ENCODE measurements at regions not wholly inside any gene's neighbourhood (a gene's known extent, or its start where the extent isn't known, plus 50 kb on each side); places are given as distances from the start of the nearest gene placed in this dataset.
A peak's percentile ranks its signal among the peaks of the same experiment; 100 is the strongest.

DNA sequence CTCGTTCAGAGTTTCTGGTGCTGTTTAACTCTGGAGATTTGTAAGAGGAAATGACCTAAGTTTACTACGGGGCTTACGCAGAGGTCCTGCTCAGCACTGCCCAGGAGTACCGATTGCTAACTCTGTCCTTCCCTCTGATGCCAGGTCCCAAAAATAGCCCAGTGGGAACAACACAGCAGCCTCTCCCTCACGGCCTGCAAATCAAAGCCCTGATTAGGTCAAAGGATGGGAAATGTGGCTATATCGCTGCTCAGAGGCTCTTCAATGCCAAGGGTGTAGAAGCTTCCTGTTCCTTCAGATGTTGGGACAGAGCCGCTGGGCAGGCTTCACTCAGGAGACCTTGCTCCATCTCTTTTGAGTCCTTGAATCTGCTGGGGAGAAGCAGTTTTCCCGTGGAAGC lies 174.2 kb upstream of the KCNJ16 start:
- TF ChIP-seq, protein P1, sequence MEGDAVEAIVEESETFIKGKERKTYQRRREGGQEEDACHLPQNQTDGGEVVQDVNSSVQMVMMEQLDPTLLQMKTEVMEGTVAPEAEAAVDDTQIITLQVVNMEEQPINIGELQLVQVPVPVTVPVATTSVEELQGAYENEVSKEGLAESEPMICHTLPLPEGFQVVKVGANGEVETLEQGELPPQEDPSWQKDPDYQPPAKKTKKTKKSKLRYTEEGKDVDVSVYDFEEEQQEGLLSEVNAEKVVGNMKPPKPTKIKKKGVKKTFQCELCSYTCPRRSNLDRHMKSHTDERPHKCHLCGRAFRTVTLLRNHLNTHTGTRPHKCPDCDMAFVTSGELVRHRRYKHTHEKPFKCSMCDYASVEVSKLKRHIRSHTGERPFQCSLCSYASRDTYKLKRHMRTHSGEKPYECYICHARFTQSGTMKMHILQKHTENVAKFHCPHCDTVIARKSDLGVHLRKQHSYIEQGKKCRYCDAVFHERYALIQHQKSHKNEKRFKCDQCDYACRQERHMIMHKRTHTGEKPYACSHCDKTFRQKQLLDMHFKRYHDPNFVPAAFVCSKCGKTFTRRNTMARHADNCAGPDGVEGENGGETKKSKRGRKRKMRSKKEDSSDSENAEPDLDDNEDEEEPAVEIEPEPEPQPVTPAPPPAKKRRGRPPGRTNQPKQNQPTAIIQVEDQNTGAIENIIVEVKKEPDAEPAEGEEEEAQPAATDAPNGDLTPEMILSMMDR (IDR thresholded peaks at IDR 0.05; ENCODE audit: unreplicated experiment in 3 of 3), result no peak
- no peaks in the 10 kb centered on the region for H3K9me3 Mint-ChIP-seq

DNA sequence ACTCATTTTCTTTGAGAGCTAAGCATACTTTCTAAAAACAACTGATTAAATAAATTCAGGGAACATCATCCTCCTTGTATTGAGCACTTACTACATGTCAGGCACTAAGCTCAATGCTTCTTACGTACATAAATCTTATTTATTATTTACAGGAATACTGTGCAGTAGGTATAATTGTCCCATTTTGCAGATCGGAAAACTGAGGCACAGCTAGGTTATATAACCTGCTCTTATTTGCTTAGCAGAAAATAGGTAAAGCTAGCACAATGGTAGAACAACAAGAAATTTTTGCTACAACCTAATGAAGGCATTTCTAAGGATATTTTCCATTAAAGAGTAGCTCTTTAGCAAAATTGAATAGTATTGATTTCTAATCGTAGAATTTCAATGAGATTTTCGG lies 168.7 kb upstream of the KCNJ16 start:
- no peak overlapping the region for H3K4me3 Mint-ChIP-seq
- H3K36me3 Mint-ChIP-seq (ENCODE audit: low read depth), result no peaks in the 10 kb centered on the region
- TF ChIP-seq, protein P1 (IDR thresholded peaks at IDR 0.05; ENCODE audit: unreplicated experiment in 3 of 3), result no peak

More for the DNA sequence above, 174.2 kb upstream of the KCNJ16 start:
- H3K27ac Mint-ChIP-seq, result no peak overlapping the region
- H3K4me1 Mint-ChIP-seq, result no peaks in the 10 kb centered on the region
- H3K36me3 Mint-ChIP-seq (ENCODE audit: low read depth), result no peaks in the 10 kb centered on the region
- H3K4me3 Mint-ChIP-seq, result no peak overlapping the region
- no peaks in the 10 kb centered on the region for H3K27me3 Mint-ChIP-seq (ENCODE audit: low read depth)

DNA sequence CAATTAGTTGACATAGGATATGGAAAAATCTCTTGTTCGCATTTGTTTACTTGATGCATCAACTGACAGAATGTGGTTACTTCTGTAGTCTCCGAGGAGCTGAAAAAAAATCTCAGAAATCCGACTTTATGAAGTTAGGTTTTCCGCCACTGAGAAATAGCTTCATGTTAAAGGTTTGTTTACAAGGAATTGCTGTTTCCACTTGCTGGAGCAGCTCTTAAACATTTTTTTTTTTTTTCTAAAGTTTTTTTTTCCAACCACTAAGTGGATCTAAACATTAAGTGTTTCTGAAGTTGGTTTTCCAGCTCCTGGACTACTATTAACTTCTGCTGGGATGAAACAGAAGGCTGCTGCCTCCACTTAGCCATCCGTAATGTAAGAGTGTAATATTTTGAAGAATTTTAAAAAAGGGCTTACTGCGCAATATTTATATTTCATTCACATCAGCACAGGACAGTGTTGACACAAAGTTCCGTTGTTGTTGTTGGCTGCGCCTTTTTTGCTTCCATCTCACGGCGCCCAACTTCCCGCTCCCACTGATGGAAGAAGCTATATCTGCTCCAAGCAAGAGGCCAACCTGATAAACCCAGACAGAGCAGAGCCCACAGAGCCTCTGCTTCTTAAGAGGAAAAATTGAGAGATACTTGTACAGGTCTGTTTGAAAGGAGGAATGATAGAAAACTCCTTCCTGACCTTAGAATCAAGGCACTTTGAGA lies 167.7 kb upstream of the KCNJ16 start:
- H3K27me3 Mint-ChIP-seq (ENCODE audit: low read depth), result no peaks in the 10 kb centered on the region
- H3K9me3 Mint-ChIP-seq, result no peaks in the 10 kb centered on the region
- H3K36me3 Mint-ChIP-seq (ENCODE audit: low read depth), result no peaks in the 10 kb centered on the region
- TF ChIP-seq, protein P1 (IDR thresholded peaks at IDR 0.05; ENCODE audit: unreplicated experiment in 3 of 3), result no peak
- H3K27ac Mint-ChIP-seq, result no peak overlapping the region
- H3K4me1 Mint-ChIP-seq, result peaks cover 17% of the 10 kb centered on the region
- no peak overlapping the region for H3K4me3 Mint-ChIP-seq

More for the DNA sequence above, 168.7 kb upstream of the KCNJ16 start:
- no peaks in the 10 kb centered on the region for H3K27me3 Mint-ChIP-seq (ENCODE audit: low read depth)
- H3K27ac Mint-ChIP-seq, result no peak overlapping the region
- H3K4me1 Mint-ChIP-seq, result peaks cover 17% of the 10 kb centered on the region
- H3K9me3 Mint-ChIP-seq, result no peaks in the 10 kb centered on the region

GRCh38 chr17:69908626-69909368 lies 166.2 kb upstream of the KCNJ16 start:
- Mint-ChIP-seq H3K9me3 (no peaks in the 10 kb centered on the region), H3K36me3 (ENCODE audit: low read depth) (no peaks in the 10 kb centered on the region), H3K27me3 (ENCODE audit: low read depth) (no peaks in the 10 kb centered on the region), H3K4me1 (peaks cover 30% of the 10 kb centered on the region), H3K4me3 (no peak overlapping the region), H3K27ac (peak overlapping the region in 1 of 3 experiments; percentile 21)
- TF ChIP-seq, protein P1 (IDR thresholded peaks at IDR 0.05; ENCODE audit: unreplicated experiment in 3 of 3), result no peak

DNA sequence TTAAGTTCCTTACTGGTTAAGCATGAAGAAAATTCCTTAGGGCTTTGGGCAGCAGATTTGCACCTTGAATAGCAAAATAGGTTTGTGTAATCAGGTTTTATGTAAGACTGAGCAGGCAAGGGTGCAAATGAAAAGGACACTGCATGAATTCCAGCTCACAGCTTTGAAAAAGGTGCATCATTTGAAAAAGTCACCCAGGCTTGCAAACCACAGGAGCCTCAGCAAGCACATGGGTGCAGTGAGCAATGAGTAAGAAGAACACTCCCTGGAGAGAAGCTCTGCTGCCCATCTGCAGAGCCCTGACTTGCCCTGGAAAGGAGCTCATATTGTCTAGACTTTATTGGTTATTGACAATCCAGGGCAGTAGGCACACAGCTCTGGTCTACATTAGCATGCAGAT lies 165.6 kb upstream of the KCNJ16 start:
- no peaks in the 10 kb centered on the region for H3K27me3 Mint-ChIP-seq (ENCODE audit: low read depth)
- no peaks in the 10 kb centered on the region for H3K9me3 Mint-ChIP-seq
- TF ChIP-seq, protein P1 (IDR thresholded peaks at IDR 0.05; ENCODE audit: unreplicated experiment in 3 of 3), result no peak
- H3K4me3 Mint-ChIP-seq, result no peak overlapping the region
- peaks cover 35% of the 10 kb centered on the region for H3K4me1 Mint-ChIP-seq
- H3K36me3 Mint-ChIP-seq (ENCODE audit: low read depth), result no peaks in the 10 kb centered on the region
- peak overlapping the region in 1 of 3 experiments; percentile 21 for H3K27ac Mint-ChIP-seq

All from nephron (organoid).